ENCODE measurements at regions not wholly inside any gene's neighbourhood (a gene's known extent, or its start where the extent isn't known, plus 50 kb on each side); places are given as distances from the start of the nearest gene placed in this dataset.

GRCh38 chr22:23384923-23385677 is 195.0 kb downstream of the IGLL1 start:
- no peak for FAIRE-seq
- H3K79me2 ChIP-seq (ENCODE audit: control insufficient read depth, insufficient read depth, low read length): no peaks in the 10 kb centered on the region
- H3K9me3 ChIP-seq (replicated peaks; ENCODE audit: control insufficient read depth, insufficient read depth, low read depth, low read length): no peaks in the 10 kb centered on the region
- H3K4me2 ChIP-seq (ENCODE audit: insufficient read depth, low read length): no peak overlapping the region
- H3K27ac ChIP-seq (ENCODE audit: extremely low read depth, low read depth, low read length): no peak overlapping the region
- no TSS peak for BruUV-seq (replicated peaks)
- H3K9ac ChIP-seq (ENCODE audit: insufficient read depth in 1 of 2, low read depth in 2 of 2, low read length in 2 of 2): no peak overlapping the region; a peak in 1 of 4 replicates
- 4% methylated on average over 8 of the region's 14 CpGs for WGBS (ENCODE audit: insufficient coverage, low coverage, missing lambda C conversion rate)
- H3K4me1 ChIP-seq (replicated peaks in 1 of 2; ENCODE audit: control insufficient read depth in 2 of 2, insufficient read depth in 2 of 2, low read length in 2 of 2): peaks cover 0 to 29% of the 10 kb centered on the region in 2 experiments; a peak in 2 of 5 replicates
- no peak overlapping the region for H3K4me3 ChIP-seq
- in situ Hi-C loops (cut with MboI) (loop anchor here (10.0 to 25.0 kb wide), 2 partner anchors 80 to 423 kb away; no protein-coding TSS in a partner anchor), intact Hi-C loops (cut with micrococcal nuclease) (loop anchor here (5.0 kb wide), 2 partner anchors 152 to 208 kb away; no protein-coding TSS in a partner anchor)
- H3K9me1 ChIP-seq (ENCODE audit: control insufficient read depth, insufficient read depth, low read length): no peaks in the 10 kb centered on the region
- DNase-seq (ENCODE audit: extremely low read depth in 1 of 4, low spot score in 3 of 4): no peak
- ChIA-PET POLR2A (interaction anchor here (0.6 to 1.0 kb wide), 2 partner anchors 234 to 425 kb away, joined by 3 read pairs; no protein-coding TSS in a partner anchor), CTCF (ENCODE audit: low intra/inter-chr PET ratio) (interaction anchor here (0.7 to 1.6 kb wide), 3 partner anchors 60 to 426 kb away, joined by 3 to 6 read pairs (median 3); no protein-coding TSS in a partner anchor)
- H3K36me3 ChIP-seq (ENCODE audit: control insufficient read depth, insufficient read depth, low read length): no peaks in the 10 kb centered on the region
- no peak for TF ChIP-seq ZNF165 (CRISPR knock-in tag; IDR thresholded peaks at IDR 0.05; ENCODE audit: borderline replicate concordance)
- no peak overlapping the region for H2AFZ ChIP-seq (ENCODE audit: low read depth, low read length)
- peak; percentile 14; the same call in 2 of the 3 replicates for ATAC-seq
- H3K27me3 ChIP-seq (ENCODE audit: control insufficient read depth in 2 of 2, insufficient read depth in 2 of 2, low read length in 2 of 2): peaks cover 0 to 5% of the 10 kb centered on the region in 2 experiments; a peak in 1 of 5 replicates
- H4K20me1 ChIP-seq (replicated peaks; ENCODE audit: control insufficient read depth, insufficient read depth, low read length): 0 out of 2 replicates have a peak, but pooled peaks cover 7% of the 10 kb centered on the region

- no peak overlapping the region; a peak in 1 of 4 replicates for H3K9ac ChIP-seq (ENCODE audit: insufficient read depth in 1 of 2, low read depth in 2 of 2, low read length in 2 of 2)
- no peaks in the 10 kb centered on the region for H3K9me3 ChIP-seq (replicated peaks; ENCODE audit: control insufficient read depth, insufficient read depth, low read depth, low read length)
- H4K20me1 ChIP-seq (replicated peaks; ENCODE audit: control insufficient read depth, insufficient read depth, low read length): 0 out of 2 replicates have a peak, but pooled peaks cover 7% of the 10 kb centered on the region
- TF ChIP-seq ZKSCAN3 (CRISPR knock-in tag; IDR thresholded peaks at IDR 0.05): no peak
- no peak for TF ChIP-seq ZBTB26 (CRISPR knock-in tag; IDR thresholded peaks at IDR 0.05)
- no peak for TF ChIP-seq SIX5 (IDR thresholded peaks at IDR 0.05; ENCODE audit: borderline replicate concordance in 1 of 2, insufficient read depth in 1 of 2, low read depth in 1 of 2, low read length in 2 of 2)
- TF ChIP-seq GTF2E2 (tag; IDR thresholded peaks at IDR 0.05): no peak
- TF ChIP-seq RBFOX2 (IDR thresholded peaks at IDR 0.05; ENCODE audit: low read depth, low read length): no peak
- no peak for TF ChIP-seq BRD4 (IDR thresholded peaks at IDR 0.05)
- no peak for TF ChIP-seq SFPQ (IDR thresholded peaks at IDR 0.05; ENCODE audit: low read depth, low read length)
- TF ChIP-seq ZNF24 (IDR thresholded peaks at IDR 0.05): no peak
- no peak for DNase-seq (ENCODE audit: extremely low read depth in 1 of 4, low spot score in 3 of 4)
- no peak overlapping the region for H3K4me3 ChIP-seq
- in situ Hi-C loops (cut with MboI) (loop anchor here (10.0 to 25.0 kb wide), 2 partner anchors 80 to 422 kb away; no protein-coding TSS in a partner anchor), intact Hi-C loops (cut with micrococcal nuclease) (no loop called here)
- ATAC-seq: no peak
- 3% methylated on average over 6 of the region's 10 CpGs for WGBS (ENCODE audit: insufficient coverage, low coverage, missing lambda C conversion rate)
- peaks cover 0 to 27% of the 10 kb centered on the region in 2 experiments; a peak in 2 of 5 replicates for H3K4me1 ChIP-seq (replicated peaks in 1 of 2; ENCODE audit: control insufficient read depth in 2 of 2, insufficient read depth in 2 of 2, low read length in 2 of 2)
- FAIRE-seq: no peak
- BruUV-seq (replicated peaks): no TSS peak
- no peak overlapping the region for H3K4me2 ChIP-seq (ENCODE audit: insufficient read depth, low read length)
- CTCF ChIA-PET (ENCODE audit: low intra/inter-chr PET ratio): interaction anchor here (1.6 kb wide), 1 partner anchor 426 kb away, joined by 6 read pairs; no protein-coding TSS in a partner anchor
- no peak overlapping the region for H2AFZ ChIP-seq (ENCODE audit: low read depth, low read length)
- no peaks in the 10 kb centered on the region for H3K36me3 ChIP-seq (ENCODE audit: control insufficient read depth, insufficient read depth, low read length)
- H3K27me3 ChIP-seq (ENCODE audit: control insufficient read depth in 2 of 2, insufficient read depth in 2 of 2, low read length in 2 of 2): peaks cover 0 to 5% of the 10 kb centered on the region in 2 experiments; a peak in 1 of 5 replicates
- H3K27ac ChIP-seq (ENCODE audit: extremely low read depth, low read depth, low read length): no peak overlapping the region
- no peaks in the 10 kb centered on the region for H3K9me1 ChIP-seq (ENCODE audit: control insufficient read depth, insufficient read depth, low read length)
- no peaks in the 10 kb centered on the region for H3K79me2 ChIP-seq (ENCODE audit: control insufficient read depth, insufficient read depth, low read length)
- POLR2A ChIA-PET: no interaction called here
Observed at GRCh38 chr22:23384431-23384830, 195.7 kb downstream of the IGLL1 start.

Data from K562 (cell line).